ENCODE measurements at regions not wholly inside any gene's neighbourhood (a gene's known extent, or its start where the extent isn't known, plus 50 kb on each side); places are given as distances from the start of the nearest gene placed in this dataset.

DNA sequence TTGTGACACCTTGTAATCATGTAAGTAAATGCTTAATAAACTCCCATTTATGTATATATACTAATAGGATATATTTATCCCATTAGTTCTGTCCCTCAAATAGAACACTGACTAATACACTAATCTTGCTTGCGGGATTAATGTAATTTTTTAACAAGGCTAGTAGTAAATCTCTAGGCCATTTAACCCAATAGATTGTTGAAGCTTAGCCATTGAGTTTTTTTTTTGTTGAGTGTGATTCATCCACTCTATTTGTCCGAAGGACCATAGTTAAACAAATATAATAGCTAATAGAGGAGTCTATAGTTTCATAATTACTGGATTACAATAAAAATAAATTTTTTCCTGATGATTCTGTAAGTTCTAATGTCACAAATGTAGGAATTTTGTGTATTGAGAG, 474.4 kb downstream of the CDH9 start:
- TF ChIP-seq POLR2AphosphoS5 (IDR thresholded peaks at IDR 0.05; ENCODE audit: low read depth, low read length) (no peak), SPI1 (IDR thresholded peaks at IDR 0.05; ENCODE audit: low read depth, low read length) (no peak), POLR2A (IDR thresholded peaks at IDR 0.05; ENCODE audit: low read depth, low read length) (no peak)
